HEK293 (cell line): ENCODE measurements at regions not wholly inside any gene's neighbourhood (a gene's known extent, or its start where the extent isn't known, plus 50 kb on each side); places are given as distances from the start of the nearest gene placed in this dataset.
A peak's percentile ranks its signal among the peaks of the same experiment; 100 is the strongest.
"Not testable (repeated sequence)": the region's sequence is repeated elsewhere in the genome, so short reads cannot be mapped to it uniquely, and the experiment has no call there.

ENCODE experiments used
- CTCF ChIA-PET: fragments of 350-600 bp; formaldehyde crosslinking; extraction: SDS; loops from one replicate; lab custom pipeline; 2021; ENCODE audit warnings: antibody characterized with exemption; lab: Yijun Ruan, JAX
- POLR2A ChIA-PET: fragments of 300-600 bp; formaldehyde crosslinking; extraction: SDS; loops from one replicate; lab custom pipeline; 2020; ENCODE audit warnings: antibody characterized with exemption, inconsistent platforms; lab: Yijun Ruan, JAX
- H3K27ac ChIP-seq: fragments of 200-500 bp; sonication (Bioruptor generic); 2 replicates; pipeline ENCODE4 v1.5.1; 2014; ENCODE audit warnings: low read depth, low read length, control low read depth, inconsistent platforms; ENCODE audit errors: extremely low read depth
- H3K36me3 ChIP-seq, 2 experiments: fragments of 200-500 bp in 1 of 2; sonication (Bioruptor generic) in 1 of 2; 1 replicate in 1 of 2; 2 replicates in 1 of 2; pipeline ENCODE4 v1.5.1; 2014 to 2017; ENCODE audit warnings: inconsistent platforms in 2 of 2, low read length in 2 of 2; ENCODE audit not compliant: control insufficient read depth in 2 of 2, insufficient read depth in 1 of 2
- H3K4me1 ChIP-seq: fragments of 200-500 bp; sonication (Bioruptor generic); 2 replicates; pipeline ENCODE4 v1.5.1; 2014; ENCODE audit warnings: mild to moderate bottlenecking, low read length, inconsistent platforms; ENCODE audit not compliant: control insufficient read depth, insufficient read depth
- H3K4me3 ChIP-seq: 2 replicates; pipeline ENCODE4 v1.5.1; 2011; ENCODE audit warnings: low read depth, mild to moderate bottlenecking, control low read depth, low read length, moderate library complexity
- H3K9me3 ChIP-seq: fragments of 200-500 bp; sonication (Bioruptor generic); 2 replicates; pipeline ENCODE4 v1.5.1; 2014; ENCODE audit warnings: low read depth, low read length, inconsistent platforms; ENCODE audit not compliant: control insufficient read depth, insufficient read depth
- CTCF ChIP-seq: fragments of 450-650 bp; formaldehyde crosslinking; IDR thresholded peaks from 2 replicates; pipeline ENCODE4 v1.5.1; 2016; ENCODE audit warnings: missing biosample characterization, missing genetic modification characterization
- HOXC10 ChIP-seq: sonication (generic); formaldehyde crosslinking; IDR thresholded peaks from 2 replicates; pipeline ENCODE4 v1.8.1; 2023; ENCODE audit warnings: mild to moderate bottlenecking, missing genetic modification reagents
- KLF1 ChIP-seq: fragments of 450-650 bp; formaldehyde crosslinking; IDR thresholded peaks from 2 replicates; pipeline ENCODE4 v1.5.1; 2016; ENCODE audit warnings: missing biosample characterization, missing genetic modification characterization
- SETDB1 ChIP-seq: IDR thresholded peaks from one replicate; pipeline ENCODE4 v1.6.1; 2017; ENCODE audit warnings: mild to moderate bottlenecking, low read length, moderate library complexity, mixed read lengths; ENCODE audit not compliant: insufficient read length
- TCF7L2 ChIP-seq: IDR thresholded peaks from 2 replicates; pipeline ENCODE4 v1.6.1; 2011; ENCODE audit warnings: low read depth, mild to moderate bottlenecking, inconsistent platforms, low read length, moderate library complexity, borderline replicate concordance
- TSHZ1 ChIP-seq: fragments of 450-650 bp; formaldehyde crosslinking; IDR thresholded peaks from 2 replicates; pipeline ENCODE4 v1.5.1; 2016; ENCODE audit warnings: missing biosample characterization, missing genetic modification characterization, borderline replicate concordance
- ZBTB1 ChIP-seq: fragments of 450-650 bp; formaldehyde crosslinking; IDR thresholded peaks from 2 replicates; pipeline ENCODE4 v1.5.1; 2016; ENCODE audit warnings: missing biosample characterization, missing genetic modification characterization
- ZBTB49 ChIP-seq: fragments of 450-650 bp; formaldehyde crosslinking; IDR thresholded peaks from 2 replicates; pipeline ENCODE4 v1.5.1; 2016; ENCODE audit warnings: missing biosample characterization, missing genetic modification characterization, low read depth
- ZFHX2 ChIP-seq: fragments of 450-650 bp; formaldehyde crosslinking; conservative IDR thresholded peaks from 2 replicates; pipeline ENCODE4 v1.5.1; 2016; ENCODE audit warnings: missing biosample characterization, missing genetic modification characterization
- ZNF174 ChIP-seq: fragments of 450-650 bp; formaldehyde crosslinking; IDR thresholded peaks from 2 replicates; pipeline ENCODE4 v1.5.0; 2017; ENCODE audit warnings: missing biosample characterization, mild to moderate bottlenecking, missing genetic modification characterization
- ZNF521 ChIP-seq: fragments of 450-650 bp; formaldehyde crosslinking; IDR thresholded peaks from 2 replicates; pipeline ENCODE4 v1.5.1; 2017; ENCODE audit warnings: missing biosample characterization, mild to moderate bottlenecking, missing genetic modification characterization
- ZNF549 ChIP-seq: fragments of 450-650 bp; IDR thresholded peaks from 2 replicates; pipeline ENCODE4 v1.5.1; 2018; ENCODE audit warnings: missing biosample characterization, missing genetic modification characterization, mild to moderate bottlenecking, inconsistent platforms, moderate library complexity
- ZNF585B ChIP-seq: fragments of 450-650 bp; formaldehyde crosslinking; IDR thresholded peaks from 2 replicates; pipeline ENCODE4 v1.5.1; 2016; ENCODE audit warnings: missing biosample characterization, missing genetic modification characterization
- ZNF692 ChIP-seq: fragments of 450-650 bp; formaldehyde crosslinking; IDR thresholded peaks from 2 replicates; pipeline ENCODE4 v1.5.1; 2016; ENCODE audit warnings: missing biosample characterization, missing genetic modification characterization
- ZNF776 ChIP-seq: fragments of 450-650 bp; formaldehyde crosslinking; IDR thresholded peaks from 2 replicates; pipeline ENCODE4 v1.5.0; 2017; ENCODE audit warnings: missing biosample characterization, missing genetic modification characterization, borderline replicate concordance

GRCh38 chrX:128973033-128973432 is 550.3 kb downstream of the SMARCA1 start (continued):
- TF ChIP-seq ZNF692 (tag by site-specific recombination) (no peak), TSHZ1 (tag by site-specific recombination) (no peak), ZBTB49 (tag by site-specific recombination) (no peak)

GRCh38 chrX:128961290-128961689 is 562.0 kb downstream of the SMARCA1 start:
- ChIA-PET CTCF (interaction anchor here (0.6 kb wide), 1 partner anchor 280 kb away, joined by 3 read pairs; no protein-coding TSS in a partner anchor), POLR2A (no interaction called here)
- H3K4me3 ChIP-seq, result no peak overlapping the region
- TF ChIP-seq ZBTB1 (tag by site-specific recombination) (no peak), KLF1 (no peak), TCF7L2 (no peak), CTCF (no peak), ZNF521 (tag by site-specific recombination) (no peak), HOXC10 (CRISPR knock-in tag) (no peak), ZNF174 (tag by site-specific recombination) (no peak), ZNF776 (tag by site-specific recombination) (no peak), ZNF549 (no peak), ZFHX2 (tag by site-specific recombination) (no peak)
- H3K36me3 ChIP-seq, result no peaks in the 10 kb centered on the region
- H3K27ac ChIP-seq, result no peak overlapping the region
- H3K4me1 ChIP-seq, result no peaks in the 10 kb centered on the region
- no peaks in the 10 kb centered on the region for H3K9me3 ChIP-seq

GRCh38 chrX:128954697-128955096 is 568.6 kb downstream of the SMARCA1 start:
- POLR2A ChIA-PET, result not testable (repeated sequence)

More at GRCh38 chrX:128954697-128955096, 568.6 kb downstream of the SMARCA1 start:
- CTCF ChIA-PET, H3K4me3 ChIP-seq, H3K36me3 ChIP-seq, H3K27ac ChIP-seq, H3K9me3 ChIP-seq, H3K4me1 ChIP-seq: not testable (repeated sequence)
- TF ChIP-seq ZNF585B (tag by site-specific recombination) (peak; percentile 93), SETDB1 (peak; percentile 15)
